HG02571 (cell line): ENCODE measurements at regions not wholly inside any gene's neighbourhood (a gene's known extent, or its start where the extent isn't known, plus 50 kb on each side); places are given as distances from the start of the nearest gene placed in this dataset.

Experiments used
- ATAC-seq: cut with Tn5 transposase; IDR thresholded peaks from one replicate; pipeline ENCODE4 v1.9.1; 2021; ENCODE audit warnings: mild to moderate bottlenecking, moderate library complexity; ENCODE audit not compliant: unreplicated experiment

DNA sequence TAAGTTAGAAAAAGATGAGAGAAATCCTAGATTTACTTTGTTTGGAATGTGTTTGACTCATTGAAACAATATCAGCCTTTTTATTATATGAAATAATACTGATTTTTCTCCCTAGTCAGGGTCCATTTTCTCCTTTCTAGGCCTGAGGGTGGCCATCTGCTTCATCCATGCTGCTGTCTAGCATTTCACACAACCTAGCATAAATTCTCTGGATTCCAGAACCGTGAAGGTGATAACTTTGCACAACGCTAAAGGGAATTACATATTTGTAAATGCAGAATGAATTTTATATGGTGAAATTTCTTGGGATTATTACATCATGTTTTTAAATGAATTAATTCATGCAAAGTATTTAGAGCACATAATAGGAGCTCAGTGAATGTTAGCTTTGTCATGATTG is 505.1 kb downstream of the INHBA start:
- ATAC-seq, result no peak

DNA sequence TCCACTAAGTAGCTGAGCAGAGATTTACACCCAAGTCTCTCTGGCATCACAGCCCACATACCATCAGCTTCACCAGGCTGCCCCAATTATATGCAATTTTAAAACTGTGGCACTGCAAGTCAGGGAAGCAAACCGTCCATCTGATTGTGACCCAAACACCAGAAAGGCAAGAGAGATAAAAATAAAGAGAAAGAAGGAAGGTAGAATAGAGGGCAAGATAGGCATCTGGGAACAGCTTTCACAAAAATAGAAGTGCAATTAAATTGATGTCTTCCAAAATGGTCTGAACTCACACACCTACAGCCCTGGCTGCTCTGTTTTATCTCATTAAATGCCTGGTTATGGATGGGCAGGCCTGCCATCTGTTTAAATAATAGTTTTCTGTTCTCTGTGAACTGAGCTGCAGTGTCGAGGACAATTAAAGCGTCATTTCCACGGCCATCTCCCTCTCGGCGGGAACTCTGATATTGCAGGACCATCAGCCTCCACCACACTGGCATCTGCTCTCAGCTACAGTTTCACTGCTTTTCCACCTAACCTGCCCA is 509.1 kb downstream of the INHBA start:
- ATAC-seq, result no peak

DNA sequence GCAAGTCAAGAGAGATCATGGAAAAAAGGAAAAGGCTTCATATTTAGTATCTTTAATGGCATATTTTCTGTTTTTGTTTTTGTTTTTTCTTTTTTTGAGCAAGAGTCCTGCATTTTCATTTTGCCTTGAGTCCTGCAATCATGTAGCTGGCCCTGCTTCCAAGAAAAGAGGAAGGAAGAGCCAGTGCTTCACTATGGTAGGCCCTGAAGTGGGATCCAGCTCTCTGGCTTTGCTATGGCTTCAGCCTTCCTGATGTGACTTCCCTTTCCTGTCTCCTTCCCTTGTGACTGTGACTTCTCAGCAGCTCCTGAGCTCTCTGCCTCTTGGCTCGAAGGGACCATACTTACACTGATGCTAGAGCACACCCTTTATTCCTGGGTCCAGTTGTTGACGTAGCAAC is 512.3 kb downstream of the INHBA start:
- ATAC-seq, result no peak

- ATAC-seq, result no peak
Observed at GRCh38 chr7:41189866-41190265, 513.0 kb downstream of the INHBA start.

- ATAC-seq, result no peak
Observed at GRCh38 chr7:41188163-41189130, 514.4 kb downstream of the INHBA start.

- ATAC-seq, result no peak
Observed at GRCh38 chr7:41187322-41187721, 515.6 kb downstream of the INHBA start.

- ATAC-seq, result no peak
Observed at GRCh38 chr7:41185851-41186250, 517.0 kb downstream of the INHBA start.

DNA sequence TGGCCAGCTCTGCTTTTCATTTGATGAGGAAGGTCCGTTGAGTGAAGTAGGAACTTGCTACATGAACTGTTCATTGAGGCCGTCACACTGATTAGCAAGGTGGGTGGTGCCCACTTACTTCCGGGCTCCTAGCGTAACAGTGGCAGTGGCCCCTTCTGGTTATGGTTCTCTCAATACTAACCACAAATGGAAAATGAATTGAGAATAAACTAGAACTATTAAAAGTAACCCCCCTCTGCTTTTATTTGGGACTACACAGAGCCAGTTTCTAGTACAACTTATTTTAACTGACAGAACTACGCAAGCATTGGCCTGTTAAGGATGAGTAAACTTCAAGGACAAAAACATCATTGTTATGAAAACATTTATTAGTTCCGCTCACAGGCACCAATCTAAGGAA is 519.1 kb downstream of the INHBA start:
- no peak for ATAC-seq

GRCh38 chr7:41182782-41183181 is 520.1 kb downstream of the INHBA start:
- ATAC-seq, result no peak

- ATAC-seq, result no peak
Observed at GRCh38 chr7:41175435-41175834, 527.5 kb downstream of the INHBA start.

GRCh38 chr7:41174521-41174920 is 528.4 kb downstream of the INHBA start:
- ATAC-seq, result no peak

DNA sequence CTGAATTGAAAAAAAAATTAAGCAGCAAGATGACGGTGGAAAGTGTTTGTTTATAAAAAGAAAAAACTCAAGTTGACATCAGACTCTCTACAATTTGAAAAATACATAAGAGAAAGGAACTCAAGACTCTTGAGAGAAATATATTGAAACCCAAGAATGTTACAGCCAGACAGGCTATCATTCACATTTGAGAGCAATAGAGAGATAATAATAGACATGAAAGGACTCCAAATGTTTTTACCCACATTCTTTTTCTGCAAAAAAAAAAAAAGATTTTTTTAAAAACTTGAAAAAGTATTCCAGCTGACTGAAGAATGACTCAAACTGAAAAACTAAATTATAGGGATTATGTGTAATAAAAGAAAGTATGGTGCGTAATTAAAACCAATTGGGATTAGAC is 532.4 kb downstream of the INHBA start:
- ATAC-seq, result no peak

DNA sequence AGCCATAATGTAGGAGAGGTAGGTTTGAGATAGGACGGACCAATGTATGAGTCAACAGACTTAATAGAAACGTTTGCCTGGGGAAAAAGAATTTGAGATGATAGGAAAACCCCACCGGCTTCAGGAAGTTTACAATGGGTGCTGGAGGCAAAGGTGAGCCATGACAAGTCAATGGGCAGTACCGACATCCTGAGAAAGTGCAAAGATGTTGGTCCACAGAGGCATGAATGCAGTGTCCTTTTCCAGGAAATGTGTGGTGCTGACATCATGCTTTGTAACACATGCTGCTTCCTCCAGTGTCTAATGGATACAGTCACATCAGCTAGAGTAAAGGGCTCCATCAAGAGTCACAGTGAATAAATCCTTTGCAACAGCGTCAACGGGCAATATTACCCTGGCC is 533.6 kb downstream of the INHBA start:
- no peak for ATAC-seq

- no peak for ATAC-seq
Observed at GRCh38 chr7:41167836-41168235, 535.1 kb downstream of the INHBA start.

DNA sequence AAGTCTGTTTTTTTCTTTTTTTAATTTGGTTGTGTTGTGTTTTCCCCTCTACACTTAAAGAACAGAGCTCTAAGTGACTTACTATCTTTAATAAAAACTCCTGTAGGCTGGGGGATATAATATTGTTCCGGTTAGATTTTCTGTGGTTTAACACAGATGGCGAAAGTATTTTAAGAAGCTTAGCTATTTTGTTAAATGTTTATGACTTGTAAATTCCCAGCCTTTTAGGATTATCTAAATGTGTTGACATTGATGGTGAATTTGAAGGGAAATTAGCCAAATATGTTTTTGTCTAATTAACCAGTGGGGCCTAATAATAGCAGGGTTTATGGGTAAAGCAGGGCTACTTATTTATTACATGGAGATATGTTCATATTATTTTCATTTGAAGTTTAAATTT is 538.5 kb downstream of the INHBA start:
- ATAC-seq, result no peak

GRCh38 chr7:41163991-41164390 is 538.9 kb downstream of the INHBA start:
- ATAC-seq, result no peak

DNA sequence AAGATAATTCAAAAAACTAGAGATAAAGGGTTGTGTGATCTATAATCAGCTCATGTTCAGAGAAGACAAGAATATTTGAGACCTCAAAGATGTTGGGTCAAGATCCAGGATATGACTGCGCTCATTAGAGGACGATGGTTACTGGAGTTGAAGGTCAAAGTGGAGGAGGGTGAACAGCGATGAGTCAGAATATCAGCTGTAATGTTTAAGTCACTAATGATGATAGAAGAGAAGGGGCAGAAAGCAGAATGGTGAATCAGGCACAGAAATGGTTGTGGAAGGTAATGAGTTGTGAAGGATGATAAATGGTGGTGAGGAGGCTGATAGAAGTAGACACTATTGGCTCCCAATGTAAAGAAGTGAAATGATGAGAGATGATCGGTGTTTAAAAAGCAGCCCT is 540.3 kb downstream of the INHBA start:
- ATAC-seq, result no peak

- no peak for ATAC-seq
Observed at GRCh38 chr7:41161041-41161587, 541.8 kb downstream of the INHBA start.

- no peak for ATAC-seq
Observed at GRCh38 chr7:41156268-41156667, 546.6 kb downstream of the INHBA start.

GRCh38 chr7:41153268-41153667 is 549.6 kb downstream of the INHBA start:
- ATAC-seq, result no peak

GRCh38 chr7:41152179-41152678 is 550.7 kb downstream of the INHBA start:
- ATAC-seq, result no peak

- ATAC-seq, result no peak
Observed at GRCh38 chr7:41149576-41149975, 553.3 kb downstream of the INHBA start.
